ENCODE measurements at regions not wholly inside any gene's neighbourhood (a gene's known extent, or its start where the extent isn't known, plus 50 kb on each side); places are given as distances from the start of the nearest gene placed in this dataset.

- peaks cover 7% of the 10 kb centered on the region for H3K9me3 ChIP-seq (ENCODE audit: control insufficient read depth, low read length)
- no peak for TF ChIP-seq CTCF (conservative IDR thresholded peaks at IDR 0.05)
- H3K9ac ChIP-seq (ENCODE audit: extremely low read depth, low read length, poor library complexity, severe bottlenecking), result no peak overlapping the region
- Mint-ChIP-seq H3K4me1 (no peaks in the 10 kb centered on the region), H3K9me3 (peaks cover 4% of the 10 kb centered on the region), H3K27ac (no peak overlapping the region), H3K4me3 (no peak overlapping the region), H3K36me3 (ENCODE audit: low read depth) (no peaks in the 10 kb centered on the region), H3K27me3 (ENCODE audit: insufficient read depth) (peaks cover 3% of the 10 kb centered on the region)
- no peak for DNase-seq
- WGBS, 2 experiments (ENCODE audit: insufficient coverage in 1 of 2, insufficient read length in 1 of 2), result 76 to 86% methylated on average over 1 to 2 of the region's 2 CpGs
- no peaks in the 10 kb centered on the region for H3K36me3 ChIP-seq (ENCODE audit: control insufficient read depth, insufficient read depth, low read length)
- no peak overlapping the region for H3K4me3 ChIP-seq (ENCODE audit: low read length)
- H3K27ac ChIP-seq (ENCODE audit: low read depth, low read length), result no peak overlapping the region
- no peaks in the 10 kb centered on the region for H3K27me3 ChIP-seq (ENCODE audit: control insufficient read depth, insufficient read depth, low read length, poor library complexity, severe bottlenecking)
- H3K4me1 ChIP-seq (ENCODE audit: control insufficient read depth, insufficient read depth, low read length), result no peaks in the 10 kb centered on the region
These were observed 115.1 kb downstream of the CYLD start for GRCh38 chr16:50856991-50857390.

GRCh38 chr16:50853329-50853728 is 111.4 kb downstream of the CYLD start:
- H3K27ac Mint-ChIP-seq, result no peak overlapping the region
- no peaks in the 10 kb centered on the region for H3K4me1 ChIP-seq (ENCODE audit: control insufficient read depth, insufficient read depth, low read length)

More at GRCh38 chr16:50853329-50853728, 111.4 kb downstream of the CYLD start:
- Mint-ChIP-seq H3K36me3 (ENCODE audit: low read depth) (no peaks in the 10 kb centered on the region), H3K4me1 (no peaks in the 10 kb centered on the region), H3K9me3 (peaks cover 4% of the 10 kb centered on the region), H3K4me3 (no peak overlapping the region), H3K27me3 (ENCODE audit: insufficient read depth) (peaks cover 3% of the 10 kb centered on the region)
- no peak for TF ChIP-seq CTCF (conservative IDR thresholded peaks at IDR 0.05)
- Histone ChIP-seq H3K4me3 (ENCODE audit: low read length) (no peak overlapping the region), H3K36me3 (ENCODE audit: control insufficient read depth, insufficient read depth, low read length) (no peaks in the 10 kb centered on the region), H3K27ac (ENCODE audit: low read depth, low read length) (no peak overlapping the region), H3K27me3 (ENCODE audit: control insufficient read depth, insufficient read depth, low read length, poor library complexity, severe bottlenecking) (no peaks in the 10 kb centered on the region), H3K9ac (ENCODE audit: extremely low read depth, low read length, poor library complexity, severe bottlenecking) (no peak overlapping the region), H3K9me3 (ENCODE audit: control insufficient read depth, low read length) (peaks cover 7% of the 10 kb centered on the region)
- DNase-seq, result no peak
- 86 to 100% methylated on average over 1 of the region's 1 CpG for WGBS, 2 experiments (ENCODE audit: insufficient coverage in 1 of 2, insufficient read length in 1 of 2)
